IPS DF 19.7 (cell line): ENCODE measurements at regions not wholly inside any gene's neighbourhood (a gene's known extent, or its start where the extent isn't known, plus 50 kb on each side); places are given as distances from the start of the nearest gene placed in this dataset.

ENCODE experiments used
- DNase-seq: peaks from one replicate; pipeline ENCODE4 v3.0.0-alpha.2; 2013; ENCODE audit warnings: low read depth, low spot score

GRCh38 chr13:44174769-44175425 is 198.7 kb upstream of the SERP2 start:
- no peak for DNase-seq

- DNase-seq, result no peak
These were observed 197.5 kb upstream of the SERP2 start for GRCh38 chr13:44176173-44176572.

GRCh38 chr13:44180876-44181536 is 192.6 kb upstream of the SERP2 start:
- DNase-seq, result no peak

GRCh38 chr13:44181931-44182330 is 191.7 kb upstream of the SERP2 start:
- no peak for DNase-seq

- no peak for DNase-seq
These were observed 188.9 kb upstream of the SERP2 start for GRCh38 chr13:44184740-44185139.

GRCh38 chr13:44188257-44188656 is 185.4 kb upstream of the SERP2 start:
- DNase-seq, result no peak

GRCh38 chr13:44189085-44189484 is 184.5 kb upstream of the SERP2 start:
- no peak for DNase-seq

- no peak for DNase-seq
These were observed 182.5 kb upstream of the SERP2 start for GRCh38 chr13:44191103-44191502.

GRCh38 chr13:44191504-44192171 is 182.0 kb upstream of the SERP2 start:
- DNase-seq, result peak; percentile 40

- DNase-seq, result no peak
These were observed 179.9 kb upstream of the SERP2 start for GRCh38 chr13:44193731-44194130.

GRCh38 chr13:44195245-44195644 is 178.4 kb upstream of the SERP2 start:
- DNase-seq, result no peak

GRCh38 chr13:44196196-44196751 is 177.3 kb upstream of the SERP2 start:
- no peak for DNase-seq

GRCh38 chr13:44197791-44198770 is 175.5 kb upstream of the SERP2 start:
- no peak for DNase-seq

- DNase-seq, result no peak
These were observed 174.8 kb upstream of the SERP2 start for GRCh38 chr13:44198826-44199225.

- no peak for DNase-seq
These were observed 173.9 kb upstream of the SERP2 start for GRCh38 chr13:44199627-44200207.

GRCh38 chr13:44206434-44206833 is 167.2 kb upstream of the SERP2 start:
- no peak for DNase-seq

GRCh38 chr13:44207476-44207875 is 166.1 kb upstream of the SERP2 start:
- DNase-seq, result no peak

- no peak for DNase-seq
These were observed 163.1 kb upstream of the SERP2 start for GRCh38 chr13:44210525-44210924.

- DNase-seq, result no peak
These were observed 162.3 kb upstream of the SERP2 start for GRCh38 chr13:44211286-44211685.

- no peak for DNase-seq
These were observed 161.8 kb upstream of the SERP2 start for GRCh38 chr13:44211704-44212346.
